ENCODE measurements at regions not wholly inside any gene's neighbourhood (a gene's known extent, or its start where the extent isn't known, plus 50 kb on each side); places are given as distances from the start of the nearest gene placed in this dataset.

- H3K27ac Mint-ChIP-seq, result no peak overlapping the region
- H3K9me3 Mint-ChIP-seq, result peaks cover 3% of the 10 kb centered on the region in 2 experiments; a peak in 3 of 5 replicates
- TF ChIP-seq CTCF (conservative IDR thresholded peaks at IDR 0.05), result no peak
- H4K5ac ChIP-seq (ENCODE audit: insufficient read length, low read depth, low read length), result no peak overlapping the region
- H3K79me1 ChIP-seq (ENCODE audit: insufficient read depth, low read depth, low read length, poor library complexity, severe bottlenecking), result no peaks in the 10 kb centered on the region
- H3K14ac ChIP-seq (ENCODE audit: insufficient read depth, low read length), result no peak overlapping the region
- peaks cover 16 to 19% of the 10 kb centered on the region in 2 experiments for H3K4me1 Mint-ChIP-seq
- no peak overlapping the region for H3K23ac ChIP-seq (ENCODE audit: insufficient read length, low read depth, low read length)
- H2BK5ac ChIP-seq (ENCODE audit: insufficient read length, low read length), result no peak overlapping the region
- peaks cover 7% of the 10 kb centered on the region for H3K4me1 ChIP-seq (ENCODE audit: insufficient read depth, low read length)
- H2BK15ac ChIP-seq (ENCODE audit: low read depth, low read length), result no peak overlapping the region
- H2AK5ac ChIP-seq (ENCODE audit: insufficient read length, low read length), result no peak overlapping the region
- no peak overlapping the region for H3K4me2 ChIP-seq (ENCODE audit: insufficient read depth, insufficient read length, low read length)
- no peak overlapping the region for H2AFZ ChIP-seq (ENCODE audit: low read length)
- H2BK12ac ChIP-seq (ENCODE audit: insufficient read length, low read depth, low read length), result no peak overlapping the region
- H3K27me3 Mint-ChIP-seq (ENCODE audit: low read depth), result peaks cover 15% of the 10 kb centered on the region
- no peaks in the 10 kb centered on the region; a peak in 1 of 7 replicates for H3K36me3 Mint-ChIP-seq (ENCODE audit: insufficient read depth in 1 of 3, low read depth in 3 of 3)
- H4K20me1 ChIP-seq (ENCODE audit: control insufficient read depth, insufficient read depth, insufficient read length), result no peaks in the 10 kb centered on the region
- no peaks in the 10 kb centered on the region for H3K9me3 ChIP-seq (ENCODE audit: control insufficient read depth, low read depth, low read length)
- H3K9ac ChIP-seq (ENCODE audit: extremely low read depth, insufficient read length, low read length), result no peak overlapping the region
- no peak overlapping the region for H4K91ac ChIP-seq (ENCODE audit: insufficient read length, low read depth, low read length)
- no peak overlapping the region for H3K56ac ChIP-seq (ENCODE audit: insufficient read length, low read depth, low read length)
- no peak overlapping the region for H2BK120ac ChIP-seq (ENCODE audit: low read depth, low read length, poor library complexity, severe bottlenecking)
- no peak overlapping the region for H3K27ac ChIP-seq (ENCODE audit: insufficient read length, low read depth, low read length)
- H3T11ph ChIP-seq (ENCODE audit: low read length), result no peak overlapping the region
- H3K4ac ChIP-seq (ENCODE audit: low read depth, low read length), result no peak overlapping the region
- H3K4me3 Mint-ChIP-seq, result no peak overlapping the region
- no peak for DNase-seq
- H2BK20ac ChIP-seq (ENCODE audit: low read depth, low read length, poor library complexity, severe bottlenecking), result no peak overlapping the region
- no peak overlapping the region for H4K8ac ChIP-seq (replicated peaks; ENCODE audit: insufficient read length, low read depth, low read length)
- H3K18ac ChIP-seq (ENCODE audit: insufficient read length, low read depth, low read length), result no peak overlapping the region
- H3K79me2 ChIP-seq (ENCODE audit: insufficient read depth, low read length), result no peaks in the 10 kb centered on the region
- H3K23me2 ChIP-seq (ENCODE audit: insufficient read length, low read depth, low read length, poor library complexity, severe bottlenecking), result no peaks in the 10 kb centered on the region
- H3K27me3 ChIP-seq (ENCODE audit: insufficient read depth, low read length), result no peaks in the 10 kb centered on the region
These were observed 83.9 kb upstream of the OLFM4 start for GRCh38 chr13:52944697-52945096.
